ENCODE measurements at regions not wholly inside any gene's neighbourhood (a gene's known extent, or its start where the extent isn't known, plus 50 kb on each side); places are given as distances from the start of the nearest gene placed in this dataset.

- TF ChIP-seq, protein P1, sequence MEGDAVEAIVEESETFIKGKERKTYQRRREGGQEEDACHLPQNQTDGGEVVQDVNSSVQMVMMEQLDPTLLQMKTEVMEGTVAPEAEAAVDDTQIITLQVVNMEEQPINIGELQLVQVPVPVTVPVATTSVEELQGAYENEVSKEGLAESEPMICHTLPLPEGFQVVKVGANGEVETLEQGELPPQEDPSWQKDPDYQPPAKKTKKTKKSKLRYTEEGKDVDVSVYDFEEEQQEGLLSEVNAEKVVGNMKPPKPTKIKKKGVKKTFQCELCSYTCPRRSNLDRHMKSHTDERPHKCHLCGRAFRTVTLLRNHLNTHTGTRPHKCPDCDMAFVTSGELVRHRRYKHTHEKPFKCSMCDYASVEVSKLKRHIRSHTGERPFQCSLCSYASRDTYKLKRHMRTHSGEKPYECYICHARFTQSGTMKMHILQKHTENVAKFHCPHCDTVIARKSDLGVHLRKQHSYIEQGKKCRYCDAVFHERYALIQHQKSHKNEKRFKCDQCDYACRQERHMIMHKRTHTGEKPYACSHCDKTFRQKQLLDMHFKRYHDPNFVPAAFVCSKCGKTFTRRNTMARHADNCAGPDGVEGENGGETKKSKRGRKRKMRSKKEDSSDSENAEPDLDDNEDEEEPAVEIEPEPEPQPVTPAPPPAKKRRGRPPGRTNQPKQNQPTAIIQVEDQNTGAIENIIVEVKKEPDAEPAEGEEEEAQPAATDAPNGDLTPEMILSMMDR (IDR thresholded peaks at IDR 0.05) = no peak
- TF ChIP-seq POLR2AphosphoS5 (IDR thresholded peaks at IDR 0.05; ENCODE audit: insufficient read depth in 1 of 2, low read depth in 1 of 2) = no peak
These were observed 162.0 kb downstream of the SLC4A3 start for GRCh38 chr2:219789476-219789875.
